GM18508 (cell line): ENCODE measurements at regions not wholly inside any gene's neighbourhood (a gene's known extent, or its start where the extent isn't known, plus 50 kb on each side); places are given as distances from the start of the nearest gene placed in this dataset.

ENCODE experiments used
- ATAC-seq: cut with Tn5 transposase; IDR thresholded peaks from one replicate; pipeline ENCODE4 v1.9.1; 2021; ENCODE audit warnings: moderate number of reproducible peaks; ENCODE audit not compliant: insufficient read depth, unreplicated experiment

GRCh38 chr1:8267307-8267706 lies 50.6 kb upstream of the SLC45A1 start:
- no peak for ATAC-seq

GRCh38 chr1:8266436-8267165 lies 51.3 kb upstream of the SLC45A1 start:
- ATAC-seq, result no peak

GRCh38 chr1:8263791-8264190 lies 54.1 kb upstream of the SLC45A1 start:
- ATAC-seq, result no peak

GRCh38 chr1:8261398-8261762 lies 56.5 kb upstream of the SLC45A1 start:
- ATAC-seq, result no peak

- no peak for ATAC-seq
Measured at GRCh38 chr1:8259498-8260290, 58.2 kb upstream of the SLC45A1 start.

- ATAC-seq, result no peak
Measured at GRCh38 chr1:8257621-8258020, 60.3 kb upstream of the SLC45A1 start.

- ATAC-seq, result no peak
Measured at GRCh38 chr1:8256321-8256720, 61.6 kb upstream of the SLC45A1 start.

- no peak for ATAC-seq
Measured at GRCh38 chr1:8255712-8256111, 62.2 kb upstream of the SLC45A1 start.

GRCh38 chr1:8252266-8252951 lies 65.5 kb upstream of the SLC45A1 start:
- no peak for ATAC-seq

GRCh38 chr1:8251635-8252034 lies 66.3 kb upstream of the SLC45A1 start:
- no peak for ATAC-seq

GRCh38 chr1:8249838-8250237 lies 68.1 kb upstream of the SLC45A1 start:
- no peak for ATAC-seq

- ATAC-seq, result no peak
Measured at GRCh38 chr1:8247811-8248436, 70.0 kb upstream of the SLC45A1 start.

GRCh38 chr1:8244304-8244703 lies 73.6 kb upstream of the SLC45A1 start:
- no peak for ATAC-seq

GRCh38 chr1:8242498-8242897 lies 75.4 kb upstream of the SLC45A1 start:
- ATAC-seq, result no peak

GRCh38 chr1:8241417-8242014 lies 76.4 kb upstream of the SLC45A1 start:
- ATAC-seq, result no peak

GRCh38 chr1:8239306-8240023 lies 78.4 kb upstream of the SLC45A1 start:
- ATAC-seq, result no peak

GRCh38 chr1:8239039-8239305 lies 78.9 kb upstream of the SLC45A1 start:
- no peak for ATAC-seq

GRCh38 chr1:8238141-8239038 lies 79.5 kb upstream of the SLC45A1 start:
- no peak for ATAC-seq
